Natural killer cell (primary cell): ENCODE measurements at regions not wholly inside any gene's neighbourhood (a gene's known extent, or its start where the extent isn't known, plus 50 kb on each side); places are given as distances from the start of the nearest gene placed in this dataset.
"Not testable (repeated sequence)": the region's sequence is repeated elsewhere in the genome, so short reads cannot be mapped to it uniquely, and the experiment has no call there.

ENCODE experiments used
- ATAC-seq, 3 donors: fragments of 150-1000 bp in 2 of 3; fragments of 200-7000 bp in 1 of 3; cut with Tn5 transposase; 1 replicate in 1 of 3; 2 replicates in 2 of 3; pipeline ENCODE4 v1.10.0; 2021; ENCODE audit warnings: mild to moderate bottlenecking in 2 of 3, moderate library complexity in 2 of 3
- DNase-seq, 2 donors: peaks; one replicate each; pipeline versions ENCODE4 v3.0.0 to v3.0.0-alpha.2; 2013 to 2021; ENCODE audit warnings: mixed read lengths in 1 of 2
- H3K27ac ChIP-seq: one replicate; pipeline ENCODE4 v1.5.1; 2013; ENCODE audit warnings: mild to moderate bottlenecking, low read length
- H3K27me3 ChIP-seq: one replicate; pipeline ENCODE4 v1.6.1; 2013; ENCODE audit warnings: low read length; ENCODE audit not compliant: control insufficient read depth, insufficient read depth
- H3K36me3 ChIP-seq: one replicate; pipeline ENCODE4 v1.6.1; 2013; ENCODE audit warnings: low read length; ENCODE audit not compliant: control insufficient read depth, insufficient read depth
- H3K4me1 ChIP-seq: one replicate; pipeline ENCODE4 v1.6.1; 2013; ENCODE audit warnings: low read length; ENCODE audit not compliant: control insufficient read depth, insufficient read depth
- H3K4me3 ChIP-seq: one replicate; pipeline ENCODE4 v1.5.1; 2013; ENCODE audit warnings: low read length
- H3K9me3 ChIP-seq: one replicate; pipeline ENCODE4 v1.6.1; 2013; ENCODE audit warnings: low read length; ENCODE audit not compliant: control insufficient read depth, insufficient read depth
- H3K27ac Mint-ChIP-seq, 2 donors: one replicate each; pipeline ENCODE4 v1.8.0; 2022; ENCODE audit warnings: mild to moderate bottlenecking in 2 of 2, mixed read lengths in 2 of 2, moderate library complexity in 1 of 2
- H3K27me3 Mint-ChIP-seq, 2 donors: one replicate each; pipeline ENCODE4 v1.8.0; 2022; ENCODE audit warnings: low read depth in 2 of 2, mixed read lengths in 2 of 2
- H3K36me3 Mint-ChIP-seq: one replicate; pipeline ENCODE4 v1.8.0; 2022; ENCODE audit warnings: mixed read lengths
- H3K4me1 Mint-ChIP-seq, 2 donors: one replicate each; pipeline ENCODE4 v1.8.0; 2022; ENCODE audit warnings: mixed read lengths in 2 of 2
- H3K4me3 Mint-ChIP-seq: one replicate; pipeline ENCODE4 v1.8.0; 2022; ENCODE audit warnings: mild to moderate bottlenecking, moderate library complexity, mixed read lengths
- H3K9me3 Mint-ChIP-seq, 2 donors: one replicate each; pipeline ENCODE4 v1.8.0; 2022; ENCODE audit warnings: mixed read lengths in 2 of 2
- WGBS: methylation state at CpG from one replicate; pipeline ENCODE4 v1.1.7; 2013; ENCODE audit warnings: missing lambda C conversion rate; ENCODE audit not compliant: insufficient coverage; 5-methylcytosine and 5-hydroxymethylcytosine counted together
- intact Hi-C: fragments of 100-400 bp; cut with micrococcal nuclease; formaldehyde crosslinking; loops from one replicate; pipeline ENCODE4 v1.14.2; 2022
- TF ChIP-seq, protein P1 (sequence below): fragments of 200-600 bp; IDR thresholded peaks from one replicate; pipeline ENCODE4 v1.8.0; 2022; ENCODE audit warnings: antibody characterized with exemption

DNA sequence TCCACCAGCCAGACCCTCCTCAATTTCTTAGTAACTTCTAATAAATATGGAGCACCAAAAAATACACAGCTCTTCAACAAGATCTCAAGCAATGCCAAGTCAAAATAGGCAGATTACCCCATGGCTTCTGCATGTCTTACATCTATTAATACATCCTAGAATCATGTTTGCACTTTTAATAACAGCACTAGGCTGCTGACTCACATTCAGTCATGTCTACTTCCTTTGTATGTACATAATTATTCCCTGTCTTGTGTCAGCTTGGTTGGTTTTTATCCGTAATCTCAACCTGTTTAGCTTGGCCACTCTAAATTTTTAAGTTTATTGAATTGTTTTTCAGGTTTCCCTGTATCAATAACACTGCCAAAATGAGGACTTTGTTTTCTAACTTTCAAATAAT is 420.1 kb upstream of the ACVR2A start:
- Histone ChIP-seq H3K27ac (no peak overlapping the region), H3K27me3 (no peaks in the 10 kb centered on the region), H3K36me3 (no peaks in the 10 kb centered on the region), H3K9me3 (no peaks in the 10 kb centered on the region), H3K4me3 (no peak overlapping the region), H3K4me1 (no peaks in the 10 kb centered on the region)
- ATAC-seq (no peak), DNase-seq (no peak)
- 100% methylated on average over 1 of the region's 1 CpG for WGBS
- intact Hi-C loops, result no loop called here
- H3K36me3 Mint-ChIP-seq, result no peaks in the 10 kb centered on the region
- TF ChIP-seq, protein P1, sequence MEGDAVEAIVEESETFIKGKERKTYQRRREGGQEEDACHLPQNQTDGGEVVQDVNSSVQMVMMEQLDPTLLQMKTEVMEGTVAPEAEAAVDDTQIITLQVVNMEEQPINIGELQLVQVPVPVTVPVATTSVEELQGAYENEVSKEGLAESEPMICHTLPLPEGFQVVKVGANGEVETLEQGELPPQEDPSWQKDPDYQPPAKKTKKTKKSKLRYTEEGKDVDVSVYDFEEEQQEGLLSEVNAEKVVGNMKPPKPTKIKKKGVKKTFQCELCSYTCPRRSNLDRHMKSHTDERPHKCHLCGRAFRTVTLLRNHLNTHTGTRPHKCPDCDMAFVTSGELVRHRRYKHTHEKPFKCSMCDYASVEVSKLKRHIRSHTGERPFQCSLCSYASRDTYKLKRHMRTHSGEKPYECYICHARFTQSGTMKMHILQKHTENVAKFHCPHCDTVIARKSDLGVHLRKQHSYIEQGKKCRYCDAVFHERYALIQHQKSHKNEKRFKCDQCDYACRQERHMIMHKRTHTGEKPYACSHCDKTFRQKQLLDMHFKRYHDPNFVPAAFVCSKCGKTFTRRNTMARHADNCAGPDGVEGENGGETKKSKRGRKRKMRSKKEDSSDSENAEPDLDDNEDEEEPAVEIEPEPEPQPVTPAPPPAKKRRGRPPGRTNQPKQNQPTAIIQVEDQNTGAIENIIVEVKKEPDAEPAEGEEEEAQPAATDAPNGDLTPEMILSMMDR, result no peak
- H3K9me3 Mint-ChIP-seq, result no peaks in the 10 kb centered on the region
- H3K4me3 Mint-ChIP-seq, result no peak overlapping the region
- no peak overlapping the region for H3K27ac Mint-ChIP-seq
- H3K4me1 Mint-ChIP-seq, result peaks cover 12 to 13% of the 10 kb centered on the region in 2 donors
- peaks cover under 1 to 7% of the 10 kb centered on the region in 2 donors for H3K27me3 Mint-ChIP-seq

GRCh38 chr2:147420947-147421675 is 423.7 kb upstream of the ACVR2A start:
- no peaks in the 10 kb centered on the region for H3K36me3 Mint-ChIP-seq
- peaks cover 2 to 19% of the 10 kb centered on the region in 2 donors for H3K27me3 Mint-ChIP-seq

DNA sequence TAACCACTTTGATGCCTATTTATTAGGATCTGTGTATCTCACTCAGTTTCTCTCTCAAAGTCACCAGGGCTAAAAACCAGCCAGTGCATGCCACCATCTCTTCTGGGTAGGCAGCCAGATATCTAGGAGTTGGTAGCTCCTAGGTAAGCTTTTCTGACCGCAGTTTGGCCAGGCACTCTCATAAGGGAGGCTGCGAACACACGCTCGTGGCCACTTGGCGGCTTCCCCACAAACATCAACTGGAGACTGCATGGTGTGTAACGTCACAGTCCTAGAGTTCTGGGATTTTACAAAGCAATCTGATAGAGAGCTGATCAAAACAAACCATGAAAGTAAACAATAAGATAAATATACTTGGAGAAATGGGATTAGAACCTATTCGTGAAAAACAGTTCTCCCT is 424.3 kb upstream of the ACVR2A start:
- no peak overlapping the region for H3K27ac Mint-ChIP-seq
- intact Hi-C loops, result no loop called here
- Histone ChIP-seq H3K27me3 (no peaks in the 10 kb centered on the region), H3K4me1 (no peaks in the 10 kb centered on the region), H3K4me3 (no peak overlapping the region), H3K27ac (no peak overlapping the region), H3K36me3 (no peaks in the 10 kb centered on the region), H3K9me3 (no peaks in the 10 kb centered on the region)
- 86% methylated on average over 7 of the region's 7 CpGs for WGBS
- no peaks in the 10 kb centered on the region for H3K9me3 Mint-ChIP-seq
- H3K36me3 Mint-ChIP-seq, result no peaks in the 10 kb centered on the region
- H3K4me1 Mint-ChIP-seq, result peaks cover 0 to 5% of the 10 kb centered on the region in 2 donors
- H3K27me3 Mint-ChIP-seq, result peaks cover 2 to 19% of the 10 kb centered on the region in 2 donors
- DNase-seq (no peak), ATAC-seq (no peak)
- TF ChIP-seq, protein P1, result no peak
- no peak overlapping the region for H3K4me3 Mint-ChIP-seq

More at GRCh38 chr2:147420947-147421675, 423.7 kb upstream of the ACVR2A start:
- no peaks in the 10 kb centered on the region for H3K4me1 ChIP-seq
- no peaks in the 10 kb centered on the region for H3K9me3 Mint-ChIP-seq
- H3K4me1 Mint-ChIP-seq, result peaks cover 0 to 5% of the 10 kb centered on the region in 2 donors
- H3K36me3 ChIP-seq, result no peaks in the 10 kb centered on the region
- WGBS, result no CpG with 5 or more reads among the region's 1 CpG
- TF ChIP-seq, protein P1, result no peak
- H3K9me3 ChIP-seq, result no peaks in the 10 kb centered on the region
- DNase-seq (no peak), ATAC-seq (no peak)
- no peaks in the 10 kb centered on the region for H3K27me3 ChIP-seq
- H3K27ac ChIP-seq, result no peak overlapping the region
- no peak overlapping the region for H3K4me3 Mint-ChIP-seq
- intact Hi-C loops, result no loop called here
- no peak overlapping the region for H3K4me3 ChIP-seq
- H3K27ac Mint-ChIP-seq, result no peak overlapping the region

DNA sequence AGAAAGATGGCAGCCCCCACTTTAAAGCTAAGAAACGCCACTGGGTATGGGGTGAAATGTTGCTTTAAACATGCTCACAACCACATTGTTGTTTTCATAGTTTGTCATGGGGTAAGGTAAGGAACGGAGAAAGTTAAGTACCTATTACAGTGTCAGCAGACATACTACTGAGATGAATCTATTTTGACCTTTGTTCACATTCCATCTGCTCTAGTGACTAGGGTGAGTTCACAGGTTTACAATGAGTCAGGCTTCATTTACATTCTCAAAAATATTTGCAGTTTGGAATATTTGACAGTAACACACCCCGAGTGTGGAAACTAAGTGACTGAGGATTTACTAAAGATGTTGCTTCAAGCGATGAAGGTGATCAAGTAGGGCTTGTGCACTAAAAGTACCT is 428.7 kb upstream of the ACVR2A start:
- Histone ChIP-seq H3K27me3 (no peaks in the 10 kb centered on the region), H3K4me1 (no peaks in the 10 kb centered on the region), H3K36me3 (no peaks in the 10 kb centered on the region), H3K9me3 (no peaks in the 10 kb centered on the region), H3K27ac (no peak overlapping the region), H3K4me3 (no peak overlapping the region)
- no peak overlapping the region for H3K4me3 Mint-ChIP-seq
- 87% methylated on average over 3 of the region's 4 CpGs for WGBS
- H3K9me3 Mint-ChIP-seq, result peaks cover 0 to 4% of the 10 kb centered on the region in 2 donors
- H3K4me1 Mint-ChIP-seq, result peaks cover 5% of the 10 kb centered on the region in 2 donors
- peaks cover 2 to 11% of the 10 kb centered on the region in 2 donors for H3K27me3 Mint-ChIP-seq
- intact Hi-C loops, result no loop called here
- TF ChIP-seq, protein P1, result no peak
- no peak overlapping the region for H3K27ac Mint-ChIP-seq
- ATAC-seq, result no peak
- DNase-seq, result no peak
- H3K36me3 Mint-ChIP-seq, result peaks cover 14% of the 10 kb centered on the region

GRCh38 chr2:147414656-147415055 is 430.2 kb upstream of the ACVR2A start:
- H3K4me3 Mint-ChIP-seq, H3K4me1 Mint-ChIP-seq, H3K27me3 ChIP-seq, ATAC-seq, DNase-seq, H3K4me1 ChIP-seq, intact Hi-C loops, H3K27ac Mint-ChIP-seq, H3K27ac ChIP-seq, H3K36me3 ChIP-seq, H3K9me3 ChIP-seq, H3K9me3 Mint-ChIP-seq, H3K4me3 ChIP-seq: not testable (repeated sequence)
- Mint-ChIP-seq H3K27me3 (peaks cover under 1 to 11% of the 10 kb centered on the region in 2 donors), H3K36me3 (peaks cover 14% of the 10 kb centered on the region)
- WGBS, result no CpG with 5 or more reads among the region's 1 CpG
